HG03575 (cell line): ENCODE measurements at regions not wholly inside any gene's neighbourhood (a gene's known extent, or its start where the extent isn't known, plus 50 kb on each side); places are given as distances from the start of the nearest gene placed in this dataset.

ENCODE experiments used
- ATAC-seq: cut with Tn5 transposase; IDR thresholded peaks from one replicate; pipeline ENCODE4 v1.9.1; 2021; ENCODE audit not compliant: unreplicated experiment, insufficient number of reproducible peaks, low FRiP score; ENCODE audit errors: extremely low read depth

- ATAC-seq, result no peak
Measured at GRCh38 chr12:126726481-126727217, 1540.3 kb upstream of the TMEM132C start.

GRCh38 chr12:126727218-126728075 lies 1539.5 kb upstream of the TMEM132C start:
- no peak for ATAC-seq

GRCh38 chr12:126734296-126734695 lies 1532.7 kb upstream of the TMEM132C start:
- no peak for ATAC-seq

- no peak for ATAC-seq
Measured at GRCh38 chr12:126734710-126735109, 1532.3 kb upstream of the TMEM132C start.

GRCh38 chr12:126741536-126742240 lies 1525.3 kb upstream of the TMEM132C start:
- no peak for ATAC-seq

- no peak for ATAC-seq
Measured at GRCh38 chr12:126742241-126742641, 1524.7 kb upstream of the TMEM132C start.

- ATAC-seq, result no peak
Measured at GRCh38 chr12:126747530-126748149, 1519.3 kb upstream of the TMEM132C start.

- ATAC-seq, result no peak
Measured at GRCh38 chr12:126752021-126752420, 1514.9 kb upstream of the TMEM132C start.

GRCh38 chr12:126757326-126757725 lies 1509.6 kb upstream of the TMEM132C start:
- ATAC-seq, result no peak

GRCh38 chr12:126760092-126760491 lies 1506.9 kb upstream of the TMEM132C start:
- no peak for ATAC-seq

GRCh38 chr12:126761420-126761819 lies 1505.5 kb upstream of the TMEM132C start:
- ATAC-seq, result no peak

GRCh38 chr12:126762150-126762549 lies 1504.8 kb upstream of the TMEM132C start:
- no peak for ATAC-seq

GRCh38 chr12:126763359-126763758 lies 1503.6 kb upstream of the TMEM132C start:
- ATAC-seq, result no peak

- ATAC-seq, result no peak
Measured at GRCh38 chr12:126767334-126767733, 1499.6 kb upstream of the TMEM132C start.

- ATAC-seq, result no peak
Measured at GRCh38 chr12:126768517-126768916, 1498.5 kb upstream of the TMEM132C start.

- ATAC-seq, result no peak
Measured at GRCh38 chr12:126770188-126770587, 1496.8 kb upstream of the TMEM132C start.

GRCh38 chr12:126772171-126772864 lies 1494.7 kb upstream of the TMEM132C start:
- peak; percentile 50 for ATAC-seq

- ATAC-seq, result no peak
Measured at GRCh38 chr12:126773012-126773411, 1494.0 kb upstream of the TMEM132C start.

- no peak for ATAC-seq
Measured at GRCh38 chr12:126773491-126773890, 1493.5 kb upstream of the TMEM132C start.
